H1 (cell line): ENCODE measurements at regions not wholly inside any gene's neighbourhood (a gene's known extent, or its start where the extent isn't known, plus 50 kb on each side); places are given as distances from the start of the nearest gene placed in this dataset.

ENCODE experiments used
- CHD7 ChIP-seq: fragments of 300-600 bp; sonication (generic); IDR thresholded peaks from 2 replicates; pipeline ENCODE4 v1.7.1; 2012; ENCODE audit warnings: low read length, moderate library complexity, mild to moderate bottlenecking, inconsistent platforms; ENCODE audit not compliant: insufficient replicate concordance
- HDAC6 ChIP-seq: IDR thresholded peaks from one replicate; pipeline ENCODE4 v1.7.1; 2012; ENCODE audit warnings: low read depth, mild to moderate bottlenecking, inconsistent platforms, low read length, moderate library complexity
- KDM5A ChIP-seq: fragments of 200-600 bp; IDR thresholded peaks from 2 replicates; pipeline ENCODE4 v1.7.1; 2012; ENCODE audit warnings: mild to moderate bottlenecking, low read length, inconsistent platforms, mixed read lengths
- NRF1 ChIP-seq: IDR thresholded peaks from 2 replicates; pipeline ENCODE4 v1.6.1; 2011; ENCODE audit warnings: mild to moderate bottlenecking, low read depth, low read length, improper control_type of control experiment
- RBBP5 ChIP-seq: IDR thresholded peaks from 2 replicates; pipeline ENCODE4 v1.7.1; 2012; ENCODE audit warnings: low read depth, mild to moderate bottlenecking, inconsistent platforms, low read length, moderate library complexity, borderline replicate concordance
- SAP30 ChIP-seq: fragments of 300-600 bp; sonication (generic); IDR thresholded peaks from 2 replicates; pipeline ENCODE4 v1.7.1; 2012; ENCODE audit warnings: low read length, moderate library complexity, mild to moderate bottlenecking, inconsistent platforms; ENCODE audit not compliant: insufficient read depth, insufficient replicate concordance
- SP4 ChIP-seq: IDR thresholded peaks from 2 replicates; pipeline ENCODE4 v1.6.1; 2012; ENCODE audit warnings: low read length, inconsistent platforms

GRCh38 chr2:181372646-181373040, 84.5 kb upstream of the ITGA4 start (continued):
- TF ChIP-seq RBBP5 (no peak), HDAC6 (no peak), SAP30 (no peak), KDM5A (no peak), CHD7 (no peak), NRF1 (no peak), SP4 (no peak)
- TF ChIP-seq, all 59 proteins: peak for 0
